Neural progenitor cell (in vitro differentiated cells): ENCODE measurements at regions not wholly inside any gene's neighbourhood (a gene's known extent, or its start where the extent isn't known, plus 50 kb on each side); places are given as distances from the start of the nearest gene placed in this dataset.

Source experiments
- EZH2phosphoT487 ChIP-seq: fragments of 200-600 bp; sonication (generic); IDR thresholded peaks from 2 replicates; pipeline ENCODE4 v1.6.1; 2017; ENCODE audit warnings: antibody characterized with exemption
- TF ChIP-seq, protein P1 (sequence below): fragments of 200-600 bp; sonication (generic); IDR thresholded peaks from 2 replicates; pipeline ENCODE4 v1.5.1; 2017; ENCODE audit warnings: antibody characterized with exemption, mild to moderate bottlenecking

DNA sequence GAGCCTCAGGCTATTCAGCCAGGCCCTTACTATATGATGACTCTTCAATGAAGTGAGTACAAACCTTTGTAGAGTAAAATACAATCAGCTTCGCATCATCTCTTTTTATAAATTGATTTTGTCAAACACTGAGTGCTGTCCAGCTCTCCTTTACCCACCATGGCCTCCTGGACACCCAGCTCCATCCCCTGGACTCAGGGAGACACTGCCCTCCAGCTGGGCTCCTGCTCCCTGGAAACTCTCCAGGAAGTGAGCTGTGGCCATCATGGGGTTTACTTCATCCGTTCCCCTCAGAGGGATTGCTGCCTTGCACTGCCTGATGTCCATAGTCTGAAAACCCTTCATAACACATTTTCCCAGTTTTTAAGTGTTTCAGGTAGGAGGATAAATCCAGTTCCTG lies 82.5 kb upstream of the XIRP2 start:
- TF ChIP-seq, protein P1, sequence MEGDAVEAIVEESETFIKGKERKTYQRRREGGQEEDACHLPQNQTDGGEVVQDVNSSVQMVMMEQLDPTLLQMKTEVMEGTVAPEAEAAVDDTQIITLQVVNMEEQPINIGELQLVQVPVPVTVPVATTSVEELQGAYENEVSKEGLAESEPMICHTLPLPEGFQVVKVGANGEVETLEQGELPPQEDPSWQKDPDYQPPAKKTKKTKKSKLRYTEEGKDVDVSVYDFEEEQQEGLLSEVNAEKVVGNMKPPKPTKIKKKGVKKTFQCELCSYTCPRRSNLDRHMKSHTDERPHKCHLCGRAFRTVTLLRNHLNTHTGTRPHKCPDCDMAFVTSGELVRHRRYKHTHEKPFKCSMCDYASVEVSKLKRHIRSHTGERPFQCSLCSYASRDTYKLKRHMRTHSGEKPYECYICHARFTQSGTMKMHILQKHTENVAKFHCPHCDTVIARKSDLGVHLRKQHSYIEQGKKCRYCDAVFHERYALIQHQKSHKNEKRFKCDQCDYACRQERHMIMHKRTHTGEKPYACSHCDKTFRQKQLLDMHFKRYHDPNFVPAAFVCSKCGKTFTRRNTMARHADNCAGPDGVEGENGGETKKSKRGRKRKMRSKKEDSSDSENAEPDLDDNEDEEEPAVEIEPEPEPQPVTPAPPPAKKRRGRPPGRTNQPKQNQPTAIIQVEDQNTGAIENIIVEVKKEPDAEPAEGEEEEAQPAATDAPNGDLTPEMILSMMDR: no peak
- TF ChIP-seq EZH2phosphoT487: no peak
